Sigmoid colon (tissue), 4 donors: ENCODE measurements at regions not wholly inside any gene's neighbourhood (a gene's known extent, or its start where the extent isn't known, plus 50 kb on each side); places are given as distances from the start of the nearest gene placed in this dataset.

Experiments
- CTCF ChIP-seq, 4 experiments: fragments of 450-650 bp in 3 of 4; fragments of 200-600 bp in 1 of 4; IDR thresholded peaks; one replicate each; pipeline ENCODE4 v1.5.1; 2016 to 2019; ENCODE audit warnings: antibody characterized with exemption in 4 of 4, mild to moderate bottlenecking in 3 of 4, moderate library complexity in 2 of 4
- EP300 ChIP-seq, 4 donors: sonication (generic); formaldehyde crosslinking; IDR thresholded peaks; one replicate each; pipeline ENCODE4 v1.6.1; 2017; ENCODE audit warnings: antibody characterized with exemption in 4 of 4
- POLR2A ChIP-seq, 2 donors: fragments of 450-650 bp; IDR thresholded peaks; one replicate each; pipeline ENCODE4 v1.6.1; 2016; ENCODE audit warnings: antibody characterized with exemption in 2 of 2, mild to moderate bottlenecking in 2 of 2, moderate library complexity in 2 of 2
- POLR2AphosphoS5 ChIP-seq, 4 donors: sonication (generic); formaldehyde crosslinking; IDR thresholded peaks; one replicate each; pipeline ENCODE4 v1.6.1; 2017; ENCODE audit warnings: antibody characterized with exemption in 4 of 4

DNA sequence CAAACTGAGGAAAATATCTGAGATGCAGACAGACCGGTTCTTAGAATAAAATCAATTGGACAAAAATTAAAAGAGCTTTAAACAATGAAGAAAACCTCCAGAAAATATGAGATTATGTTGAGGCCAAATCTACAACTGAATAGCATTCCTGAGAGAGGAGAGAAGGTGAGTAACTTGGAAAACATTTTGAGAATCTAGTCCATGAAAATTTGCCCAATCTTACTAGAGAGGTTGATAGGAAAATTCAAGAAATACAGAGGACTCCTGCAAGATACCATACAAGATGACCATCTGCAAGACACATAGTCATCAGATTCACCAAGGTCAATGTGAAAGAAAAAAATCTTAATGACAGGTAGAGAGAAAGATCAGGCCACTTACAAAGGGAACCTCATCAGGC, 437.7 kb upstream of the ADGRB3 start:
- TF ChIP-seq CTCF (IDR thresholded peaks at IDR 0.05) = no peak
- TF ChIP-seq EP300 (IDR thresholded peaks at IDR 0.05) = no peak
- TF ChIP-seq POLR2A (IDR thresholded peaks at IDR 0.05) = no peak
- no peak for TF ChIP-seq POLR2AphosphoS5 (IDR thresholded peaks at IDR 0.05)
